Right lobe of liver (tissue), 6 donors: ENCODE measurements at regions not wholly inside any gene's neighbourhood (a gene's known extent, or its start where the extent isn't known, plus 50 kb on each side); places are given as distances from the start of the nearest gene placed in this dataset.

Experiments used
- ATAC-seq, 4 donors: fragments of 200-7000 bp; cut with Tn5 transposase; one replicate each; pipeline ENCODE4 v1.9.1; 2020; ENCODE audit warnings: mild to moderate bottlenecking in 4 of 4, moderate library complexity in 4 of 4
- DNase-seq, 3 donors: peaks; one replicate each; pipeline ENCODE4 v3.0.0-alpha.2; 2020
- H3K27ac ChIP-seq, 3 donors: fragments of 200-600 bp; one replicate each; pipeline ENCODE4 v1.8.0; 2022
- H3K27me3 ChIP-seq, 2 donors: fragments of 200-600 bp; one replicate each; pipeline ENCODE4 v1.8.0; 2022
- H3K36me3 ChIP-seq, 4 donors: fragments of 200-600 bp; sonication (generic) in 1 of 4; one replicate each; pipeline versions ENCODE4 v1.5.1 to v1.8.0; 2017 to 2022; ENCODE audit warnings: control low read depth in 1 of 4
- H3K4me1 ChIP-seq, 4 donors: fragments of 200-600 bp; sonication (generic) in 1 of 4; one replicate each; pipeline versions ENCODE4 v1.5.1 to v1.8.0; 2017 to 2022; ENCODE audit warnings: control low read depth in 1 of 4
- H3K4me3 ChIP-seq, 3 donors: fragments of 200-600 bp; one replicate each; pipeline ENCODE4 v1.8.0; 2022
- H3K9me3 ChIP-seq, 4 donors: fragments of 200-600 bp; sonication (generic) in 1 of 4; one replicate each; pipeline versions ENCODE4 v1.5.1 to v1.8.0; 2017 to 2022; ENCODE audit warnings: control low read depth in 1 of 4
- POLR2A ChIP-seq: fragments of 450-650 bp; IDR thresholded peaks from one replicate; pipeline ENCODE4 v1.6.1; 2017; ENCODE audit warnings: antibody characterized with exemption, mild to moderate bottlenecking
- WGBS: methylation state at CpG from one replicate; pipeline ENCODE4 v1.1.6; 2018; ENCODE audit warnings: low coverage, low lambda C conversion rate; ENCODE audit not compliant: insufficient coverage; ENCODE audit errors: missing lambda C conversion rate; 5-methylcytosine and 5-hydroxymethylcytosine counted together
- intact Hi-C, 2 donors: fragments of 100-400 bp; cut with DNase I; formaldehyde crosslinking; loops; one replicate each; pipeline versions ENCODE4 v1.11.2 to v1.14.1; 2022
- TF ChIP-seq, protein P1 (sequence below), 4 donors: fragments of 200-600 bp in 3 of 4; fragments of 450-650 bp in 1 of 4; IDR thresholded peaks; one replicate each; pipeline versions ENCODE4 v1.5.1 to v1.8.0; 2016 to 2022; ENCODE audit warnings: antibody characterized with exemption in 4 of 4, mild to moderate bottlenecking in 2 of 4
- donor health status: DM: no; HTN: yes; CAD: no.
- donor health status: DM: no; HTN: no; CAD: no.
- donor health status: DM: no; HTN: no; CAD: no.
- donor health status: DM: no; HTN: yes; CAD: no.
- donor health status: DM: no; HTN: yes; CAD: no.

DNA sequence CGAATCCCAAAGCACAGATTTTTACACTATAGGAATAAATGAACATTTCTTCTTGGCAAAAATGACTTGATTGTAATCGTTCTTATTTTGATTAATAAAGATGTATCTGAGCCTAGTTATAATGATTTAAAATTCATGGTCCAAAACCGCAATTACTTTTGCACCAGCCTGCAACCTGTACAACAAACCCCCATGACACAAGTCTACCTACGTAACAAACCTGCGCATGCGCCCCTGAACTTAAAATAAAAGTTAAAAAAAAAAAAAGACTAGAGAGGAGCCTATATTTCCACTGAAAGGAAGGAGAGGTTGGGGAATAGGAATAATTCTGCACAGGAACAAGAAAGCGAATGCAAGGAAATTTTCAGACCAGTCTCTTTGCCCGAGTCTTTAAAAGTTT is 145.2 kb downstream of the SCARB1 start:
- ATAC-seq, result no peak
- Histone ChIP-seq H3K4me3 (no peak overlapping the region), H3K4me1 (peaks cover 0 to 12% (median 3%) of the 10 kb centered on the region in 4 donors), H3K27ac (no peak overlapping the region), H3K9me3 (no peaks in the 10 kb centered on the region), H3K27me3 (no peaks in the 10 kb centered on the region), H3K36me3 (no peaks in the 10 kb centered on the region)
- DNase-seq, result no peak
- 86% methylated on average over 8 of the region's 8 CpGs for WGBS
- no peak for TF ChIP-seq POLR2A
- TF ChIP-seq, protein P1, sequence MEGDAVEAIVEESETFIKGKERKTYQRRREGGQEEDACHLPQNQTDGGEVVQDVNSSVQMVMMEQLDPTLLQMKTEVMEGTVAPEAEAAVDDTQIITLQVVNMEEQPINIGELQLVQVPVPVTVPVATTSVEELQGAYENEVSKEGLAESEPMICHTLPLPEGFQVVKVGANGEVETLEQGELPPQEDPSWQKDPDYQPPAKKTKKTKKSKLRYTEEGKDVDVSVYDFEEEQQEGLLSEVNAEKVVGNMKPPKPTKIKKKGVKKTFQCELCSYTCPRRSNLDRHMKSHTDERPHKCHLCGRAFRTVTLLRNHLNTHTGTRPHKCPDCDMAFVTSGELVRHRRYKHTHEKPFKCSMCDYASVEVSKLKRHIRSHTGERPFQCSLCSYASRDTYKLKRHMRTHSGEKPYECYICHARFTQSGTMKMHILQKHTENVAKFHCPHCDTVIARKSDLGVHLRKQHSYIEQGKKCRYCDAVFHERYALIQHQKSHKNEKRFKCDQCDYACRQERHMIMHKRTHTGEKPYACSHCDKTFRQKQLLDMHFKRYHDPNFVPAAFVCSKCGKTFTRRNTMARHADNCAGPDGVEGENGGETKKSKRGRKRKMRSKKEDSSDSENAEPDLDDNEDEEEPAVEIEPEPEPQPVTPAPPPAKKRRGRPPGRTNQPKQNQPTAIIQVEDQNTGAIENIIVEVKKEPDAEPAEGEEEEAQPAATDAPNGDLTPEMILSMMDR (IDR thresholded peaks at IDR 0.05), result no peak
- intact Hi-C loops, result no loop called here

DNA sequence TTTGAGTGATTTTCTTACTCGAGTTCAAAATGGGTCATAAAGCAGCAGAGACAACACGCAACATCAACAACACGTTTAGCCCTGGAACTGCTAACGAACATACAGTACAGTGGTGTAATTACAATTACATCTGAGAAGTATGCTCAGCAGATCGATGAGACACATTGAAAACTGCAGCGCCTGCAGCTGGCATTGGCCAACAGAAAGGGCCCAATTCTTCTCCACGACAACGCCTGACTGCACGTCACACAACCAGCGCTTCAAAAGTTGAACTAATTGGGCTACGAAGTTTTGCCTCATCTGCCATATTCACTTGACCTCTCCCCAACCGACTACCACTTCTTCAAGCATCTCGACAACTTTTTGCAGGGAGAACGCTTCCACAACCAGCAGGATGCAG is 145.6 kb downstream of the SCARB1 start:
- ATAC-seq, result no peak
- intact Hi-C loops, result no loop called here
- Histone ChIP-seq H3K4me1 (peaks cover 0 to 15% (median 3%) of the 10 kb centered on the region in 4 donors), H3K36me3 (no peaks in the 10 kb centered on the region), H3K27ac (no peak overlapping the region), H3K4me3 (no peak overlapping the region), H3K9me3 (no peaks in the 10 kb centered on the region), H3K27me3 (no peaks in the 10 kb centered on the region)
- DNase-seq, result no peak
- TF ChIP-seq, protein P1 (IDR thresholded peaks at IDR 0.05), result no peak
- no peak for TF ChIP-seq POLR2A
- 84% methylated on average over 10 of the region's 14 CpGs for WGBS

DNA sequence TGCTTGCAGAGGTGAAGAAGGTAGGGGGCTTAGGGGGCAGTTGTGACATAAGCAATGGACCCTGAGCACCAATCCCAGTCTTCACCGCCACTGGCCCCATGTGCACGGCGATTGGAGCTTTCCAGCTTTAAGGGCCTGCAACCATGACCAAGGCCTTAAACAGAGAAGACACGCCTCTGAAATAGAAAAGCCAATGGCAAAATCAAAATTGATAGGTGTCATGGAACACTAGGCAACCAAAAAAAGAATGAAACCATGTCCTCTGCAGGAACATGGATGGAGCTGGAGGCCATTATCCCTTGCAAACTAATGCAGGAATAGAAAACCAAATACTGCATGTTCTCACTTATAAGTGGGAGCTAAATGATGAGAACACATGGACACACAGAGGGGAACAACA is 146.3 kb downstream of the SCARB1 start:
- ATAC-seq (no peak), DNase-seq (no peak)
- Histone ChIP-seq H3K9me3 (no peaks in the 10 kb centered on the region), H3K4me1 (peaks cover 0 to 15% (median 3%) of the 10 kb centered on the region in 4 donors), H3K4me3 (no peak overlapping the region), H3K27ac (no peak overlapping the region), H3K27me3 (no peaks in the 10 kb centered on the region), H3K36me3 (no peaks in the 10 kb centered on the region)
- 88% methylated on average over 3 of the region's 4 CpGs for WGBS
- intact Hi-C loops, result no loop called here
- TF ChIP-seq, protein P1 (IDR thresholded peaks at IDR 0.05), result no peak
- no peak for TF ChIP-seq POLR2A

DNA sequence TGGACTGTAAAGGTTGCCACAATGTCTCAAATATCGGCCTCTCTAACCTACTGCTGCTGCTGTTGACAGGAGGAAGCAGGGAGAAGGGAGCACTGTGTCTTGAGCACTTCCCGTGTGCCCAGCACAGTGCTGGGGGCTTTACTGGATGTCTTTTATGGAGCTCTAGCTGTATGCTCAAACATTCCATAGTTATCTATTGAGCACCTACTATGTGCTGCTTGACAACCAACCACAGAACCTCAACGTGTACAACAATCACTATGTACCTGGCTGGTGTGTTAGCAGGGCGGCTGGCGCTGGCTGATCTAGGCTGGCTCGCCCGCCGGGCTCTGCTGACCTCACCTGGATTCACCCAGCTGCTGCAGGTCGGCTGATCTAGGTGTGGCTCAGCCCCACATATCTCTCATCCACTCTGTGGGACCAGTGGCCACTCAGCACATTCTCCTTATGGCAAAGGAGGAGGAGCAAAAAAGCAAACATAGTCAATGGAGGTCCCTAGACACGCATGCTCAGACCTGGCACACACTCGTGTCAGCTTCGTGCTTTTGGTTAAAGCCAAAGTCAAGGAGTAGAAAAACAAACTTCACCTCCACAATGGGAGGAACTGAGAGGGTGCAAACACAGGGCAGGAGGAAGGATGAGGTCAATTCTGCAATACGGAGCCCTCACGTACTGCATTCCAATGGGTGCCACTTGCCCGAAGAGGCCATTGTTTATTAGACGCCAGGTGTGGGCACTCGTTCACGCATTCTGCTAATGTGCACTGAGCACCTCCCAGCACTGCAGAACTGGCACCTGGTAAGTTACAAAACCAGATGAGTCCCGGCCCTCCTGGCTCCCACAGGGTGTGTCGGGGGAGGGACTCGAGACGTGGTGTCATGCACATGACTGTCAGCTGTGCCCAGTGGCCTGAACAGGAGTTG is 147.2 kb downstream of the SCARB1 start:
- DNase-seq (peak in 2 of 3 donors; percentile 68 to 78), ATAC-seq (peak; percentile 41 to 77 (median 64))
- Histone ChIP-seq H3K4me1 (peaks cover 0 to 15% (median 3%) of the 10 kb centered on the region in 4 donors), H3K9me3 (no peaks in the 10 kb centered on the region), H3K36me3 (no peaks in the 10 kb centered on the region), H3K4me3 (no peak overlapping the region), H3K27ac (no peak overlapping the region), H3K27me3 (no peaks in the 10 kb centered on the region)
- intact Hi-C loops, result no loop called here
- 65% methylated on average over 13 of the region's 22 CpGs for WGBS
- TF ChIP-seq, protein P1 (IDR thresholded peaks at IDR 0.05), result peak; percentile 37 to 59 (median 49)
- no peak for TF ChIP-seq POLR2A
